Mesenchymal stem cell (in vitro differentiated cells and primary cell): ENCODE measurements at regions not wholly inside any gene's neighbourhood (a gene's known extent, or its start where the extent isn't known, plus 50 kb on each side); places are given as distances from the start of the nearest gene placed in this dataset.
"Not testable (repeated sequence)": the region's sequence is repeated elsewhere in the genome, so short reads cannot be mapped to it uniquely, and the experiment has no call there.

Experiments
- DNase-seq: peaks from one replicate; pipeline ENCODE4 v3.0.0-alpha.2; 2013
- H2AFZ ChIP-seq: one replicate; pipeline ENCODE4 v1.6.1; 2013; ENCODE audit warnings: low read depth, mild to moderate bottlenecking, control low read depth, inconsistent platforms, low read length, moderate library complexity
- H2AK5ac ChIP-seq: 2 replicates; pipeline ENCODE4 v1.6.1; 2013; ENCODE audit warnings: low read length, moderate library complexity, mild to moderate bottlenecking, inconsistent platforms; ENCODE audit not compliant: severe bottlenecking
- H2BK120ac ChIP-seq: one replicate; pipeline ENCODE4 v1.6.1; 2013; ENCODE audit warnings: low read depth, mild to moderate bottlenecking, inconsistent platforms, low read length, moderate library complexity
- H2BK12ac ChIP-seq, 2 experiments: one replicate each; pipeline ENCODE4 v1.6.1; 2013; ENCODE audit warnings: inconsistent platforms in 2 of 2, low read length in 2 of 2, mild to moderate bottlenecking in 2 of 2, moderate library complexity in 2 of 2, control low read depth in 1 of 2
- H2BK15ac ChIP-seq: one replicate; pipeline ENCODE4 v1.6.1; 2013; ENCODE audit warnings: mild to moderate bottlenecking, low read depth, inconsistent platforms; ENCODE audit not compliant: poor library complexity, severe bottlenecking
- H2BK5ac ChIP-seq: 2 replicates; pipeline ENCODE4 v1.6.1; 2013; ENCODE audit warnings: low read depth, mild to moderate bottlenecking, low read length, control low read depth, inconsistent platforms; ENCODE audit not compliant: poor library complexity, severe bottlenecking
- H3K14ac ChIP-seq, 2 experiments: one replicate each; pipeline ENCODE4 v1.6.1; 2013; ENCODE audit warnings: inconsistent platforms in 2 of 2, low read length in 2 of 2, control low read depth in 1 of 2, mild to moderate bottlenecking in 1 of 2, moderate library complexity in 1 of 2
- H3K18ac ChIP-seq, 2 experiments: one replicate each; pipeline ENCODE4 v1.6.1; 2013; ENCODE audit warnings: inconsistent platforms in 2 of 2, low read length in 2 of 2, control low read depth in 1 of 2, low read depth in 1 of 2, mild to moderate bottlenecking in 1 of 2
- H3K23ac ChIP-seq, 2 experiments: one replicate each; pipeline ENCODE4 v1.6.1; 2013; ENCODE audit warnings: inconsistent platforms in 2 of 2, low read length in 2 of 2, mild to moderate bottlenecking in 2 of 2, moderate library complexity in 2 of 2, control low read depth in 1 of 2
- H3K27ac ChIP-seq: 2 replicates; pipeline ENCODE4 v1.5.1; 2013; ENCODE audit warnings: mild to moderate bottlenecking, moderate library complexity, low read length, control low read depth, inconsistent platforms; ENCODE audit not compliant: poor library complexity, severe bottlenecking
- H3K27me3 ChIP-seq, 2 experiments: 2 replicates each; pipeline versions ENCODE4 v1.6.1 to v1.7.0; 2013; ENCODE audit warnings: low read length in 2 of 2, mild to moderate bottlenecking in 2 of 2, moderate library complexity in 2 of 2, control low read depth in 1 of 2, inconsistent platforms in 1 of 2; ENCODE audit not compliant: control insufficient read depth in 1 of 2, insufficient read depth in 1 of 2
- H3K36me3 ChIP-seq, 2 experiments: 2 replicates each; pipeline versions ENCODE4 v1.6.1 to v1.7.0; 2013; ENCODE audit warnings: low read length in 2 of 2, control low read depth in 1 of 2, inconsistent platforms in 1 of 2, low read depth in 1 of 2, mild to moderate bottlenecking in 1 of 2; ENCODE audit not compliant: insufficient read depth in 2 of 2, control insufficient read depth in 1 of 2
- H3K4ac ChIP-seq, 2 experiments: one replicate each; pipeline ENCODE4 v1.6.1; 2013; ENCODE audit warnings: inconsistent platforms in 2 of 2, low read length in 2 of 2, mild to moderate bottlenecking in 2 of 2, moderate library complexity in 2 of 2, control low read depth in 1 of 2, low read depth in 1 of 2
- H3K4me1 ChIP-seq: 2 replicates; pipeline ENCODE4 v1.6.1; 2013; ENCODE audit warnings: low read depth, low read length, control low read depth; ENCODE audit not compliant: control insufficient read depth, insufficient read depth
- H3K4me2 ChIP-seq: 2 replicates; pipeline ENCODE4 v1.6.1; 2013; ENCODE audit warnings: low read length, mild to moderate bottlenecking, inconsistent platforms; ENCODE audit not compliant: poor library complexity, severe bottlenecking
- H3K4me3 ChIP-seq, 2 experiments: 2 replicates each; pipeline versions ENCODE4 v1.5.1 to v1.7.0; 2013; ENCODE audit warnings: low read length in 2 of 2, mild to moderate bottlenecking in 2 of 2, control low read depth in 1 of 2, low read depth in 1 of 2; ENCODE audit not compliant: insufficient read depth in 1 of 2
- H3K79me1 ChIP-seq: replicated peaks from 2 replicates; pipeline ENCODE4 v1.6.1; 2013; ENCODE audit warnings: mild to moderate bottlenecking, control low read depth, low read length, inconsistent platforms; ENCODE audit not compliant: poor library complexity, severe bottlenecking
- H3K9ac ChIP-seq: 2 replicates; pipeline ENCODE4 v1.7.0; 2013; ENCODE audit warnings: mild to moderate bottlenecking, low read length, moderate library complexity
- H3K9me3 ChIP-seq: 2 replicates; pipeline ENCODE4 v1.7.0; 2013; ENCODE audit warnings: mild to moderate bottlenecking, low read length; ENCODE audit not compliant: control insufficient read depth
- H4K8ac ChIP-seq: one replicate; pipeline ENCODE4 v1.6.1; 2013; ENCODE audit warnings: inconsistent platforms, mild to moderate bottlenecking, low read length, moderate library complexity
- H4K91ac ChIP-seq: one replicate; pipeline ENCODE4 v1.6.1; 2013; ENCODE audit warnings: mild to moderate bottlenecking, low read length, inconsistent platforms
- WGBS: methylation state at CpG from one replicate; pipeline ENCODE4 v1.1.7; 2013; ENCODE audit warnings: mixed read lengths; 5-methylcytosine and 5-hydroxymethylcytosine counted together

DNA sequence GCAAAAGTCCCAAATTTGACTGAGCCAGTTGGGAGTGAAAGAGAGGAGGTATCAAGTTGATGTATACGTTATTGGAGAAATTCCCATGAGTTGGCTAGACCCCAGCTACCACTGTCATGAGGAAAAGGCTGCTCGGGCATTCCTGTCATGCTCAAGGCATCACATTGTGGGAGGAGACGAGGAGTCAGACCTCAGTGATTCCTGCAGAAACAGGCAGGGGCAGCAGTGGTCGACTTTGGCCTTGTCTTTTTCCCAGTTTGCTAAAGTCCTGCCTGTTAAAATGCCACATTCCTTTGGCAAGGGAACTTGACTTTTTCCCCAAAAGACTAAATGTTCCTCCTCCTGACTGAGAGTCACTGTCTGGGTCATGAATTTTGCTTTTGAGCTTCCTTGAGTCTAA lies 295.5 kb upstream of the HS3ST5 start:
- no peak for DNase-seq
- no peak overlapping the region for H2AFZ ChIP-seq
- H3K27me3 ChIP-seq = no peaks in the 10 kb centered on the region
- no peak overlapping the region for H2AK5ac ChIP-seq
- no peak overlapping the region for H2BK15ac ChIP-seq
- no peak overlapping the region for H3K27ac ChIP-seq
- H3K4me2 ChIP-seq = no peak overlapping the region
- no peak overlapping the region for H4K91ac ChIP-seq
- H3K23ac ChIP-seq = no peak overlapping the region
- no peaks in the 10 kb centered on the region for H3K36me3 ChIP-seq
- H3K18ac ChIP-seq = no peak overlapping the region
- no peak overlapping the region for H3K4me3 ChIP-seq
- H3K14ac ChIP-seq = no peak overlapping the region
- peaks cover 6% of the 10 kb centered on the region for H3K9me3 ChIP-seq
- H2BK120ac ChIP-seq = no peak overlapping the region
- H2BK12ac ChIP-seq = no peak overlapping the region
- H3K9ac ChIP-seq = no peak overlapping the region
- H4K8ac ChIP-seq = no peak overlapping the region
- whole genome bisulfite sequencing = 49% methylated on average over 4 of the region's 4 CpGs
- peaks cover 2% of the 10 kb centered on the region for H3K4me1 ChIP-seq
- no peak overlapping the region for H3K4ac ChIP-seq
- no peaks in the 10 kb centered on the region for H3K79me1 ChIP-seq
- H2BK5ac ChIP-seq = no peak overlapping the region

GRCh38 chr6:114634016-114634415 lies 291.2 kb upstream of the HS3ST5 start:
- no peak overlapping the region for H3K14ac ChIP-seq
- H2BK120ac ChIP-seq = no peak overlapping the region
- peaks cover 6% of the 10 kb centered on the region for H3K9me3 ChIP-seq
- H3K36me3 ChIP-seq = no peaks in the 10 kb centered on the region
- H3K23ac ChIP-seq = no peak overlapping the region
- H4K91ac ChIP-seq = no peak overlapping the region
- H3K4me3 ChIP-seq = no peak overlapping the region
- no peak overlapping the region for H4K8ac ChIP-seq
- H3K4ac ChIP-seq = no peak overlapping the region
- H2BK5ac ChIP-seq = no peak overlapping the region
- H2AK5ac ChIP-seq = no peak overlapping the region
- H2BK15ac ChIP-seq = no peak overlapping the region
- no peaks in the 10 kb centered on the region for H3K27me3 ChIP-seq
- DNase-seq = no peak
- H2AFZ ChIP-seq = no peak overlapping the region
- no peaks in the 10 kb centered on the region for H3K79me1 ChIP-seq
- no peak overlapping the region for H3K4me2 ChIP-seq
- H2BK12ac ChIP-seq = no peak overlapping the region
- H3K9ac ChIP-seq = no peak overlapping the region
- H3K27ac ChIP-seq = no peak overlapping the region
- H3K18ac ChIP-seq = no peak overlapping the region
- H3K4me1 ChIP-seq = peaks cover 2% of the 10 kb centered on the region

GRCh38 chr6:114626226-114626625 lies 283.4 kb upstream of the HS3ST5 start:
- H2BK5ac ChIP-seq, H3K14ac ChIP-seq, H2BK12ac ChIP-seq, H3K4ac ChIP-seq, H3K79me1 ChIP-seq, H3K9me3 ChIP-seq, H3K4me1 ChIP-seq, H3K23ac ChIP-seq, H2BK120ac ChIP-seq, H4K91ac ChIP-seq, H3K4me2 ChIP-seq, H3K4me3 ChIP-seq, H3K18ac ChIP-seq, H3K27ac ChIP-seq, H3K36me3 ChIP-seq, H2AFZ ChIP-seq, H3K9ac ChIP-seq, H4K8ac ChIP-seq, H3K27me3 ChIP-seq, H2BK15ac ChIP-seq, H2AK5ac ChIP-seq, DNase-seq: not testable (repeated sequence)
- no CpG with 5 or more reads among the region's 1 CpG for WGBS

GRCh38 chr6:114619621-114620200 lies 276.9 kb upstream of the HS3ST5 start:
- Histone ChIP-seq H3K4me1 (no peaks in the 10 kb centered on the region), H3K27ac (no peak overlapping the region), H4K8ac (no peak overlapping the region), H3K36me3 (no peaks in the 10 kb centered on the region), H3K79me1 (no peaks in the 10 kb centered on the region), H3K9ac (no peak overlapping the region), H3K18ac (no peak overlapping the region), H2BK120ac (no peak overlapping the region), H2BK12ac (no peak overlapping the region), H2AFZ (no peak overlapping the region), H3K23ac (no peak overlapping the region), H2BK5ac (no peak overlapping the region), H2AK5ac (no peak overlapping the region), H3K27me3 (no peaks in the 10 kb centered on the region), H3K14ac (no peak overlapping the region), H3K4me3 (no peak overlapping the region), H3K9me3 (no peaks in the 10 kb centered on the region), H3K4ac (no peak overlapping the region), H2BK15ac (no peak overlapping the region), H4K91ac (no peak overlapping the region), H3K4me2 (no peak overlapping the region)
- no CpG with 5 or more reads among the region's 2 CpGs for WGBS
- DNase-seq = no peak
